Tibial nerve (tissue), 4 donors: ENCODE measurements at regions not wholly inside any gene's neighbourhood (a gene's known extent, or its start where the extent isn't known, plus 50 kb on each side); places are given as distances from the start of the nearest gene placed in this dataset.

Experiments used
- CTCF ChIP-seq, 5 experiments: fragments of 200-600 bp in 3 of 5; fragments of 450-650 bp in 2 of 5; sonication (generic) in 3 of 5; IDR thresholded peaks; one replicate each; pipeline ENCODE4 v1.5.1; 2016 to 2019; ENCODE audit warnings: antibody characterized with exemption in 5 of 5, mild to moderate bottlenecking in 3 of 5, moderate library complexity in 2 of 5
- EP300 ChIP-seq, 2 donors: sonication (generic); formaldehyde crosslinking; IDR thresholded peaks; one replicate each; pipeline ENCODE4 v1.6.1; 2017; ENCODE audit warnings: antibody characterized with exemption in 2 of 2, mild to moderate bottlenecking in 1 of 2
- POLR2A ChIP-seq, 2 donors: fragments of 450-650 bp; IDR thresholded peaks; one replicate each; pipeline ENCODE4 v1.6.1; 2017; ENCODE audit warnings: antibody characterized with exemption in 2 of 2, mild to moderate bottlenecking in 2 of 2, moderate library complexity in 2 of 2

DNA sequence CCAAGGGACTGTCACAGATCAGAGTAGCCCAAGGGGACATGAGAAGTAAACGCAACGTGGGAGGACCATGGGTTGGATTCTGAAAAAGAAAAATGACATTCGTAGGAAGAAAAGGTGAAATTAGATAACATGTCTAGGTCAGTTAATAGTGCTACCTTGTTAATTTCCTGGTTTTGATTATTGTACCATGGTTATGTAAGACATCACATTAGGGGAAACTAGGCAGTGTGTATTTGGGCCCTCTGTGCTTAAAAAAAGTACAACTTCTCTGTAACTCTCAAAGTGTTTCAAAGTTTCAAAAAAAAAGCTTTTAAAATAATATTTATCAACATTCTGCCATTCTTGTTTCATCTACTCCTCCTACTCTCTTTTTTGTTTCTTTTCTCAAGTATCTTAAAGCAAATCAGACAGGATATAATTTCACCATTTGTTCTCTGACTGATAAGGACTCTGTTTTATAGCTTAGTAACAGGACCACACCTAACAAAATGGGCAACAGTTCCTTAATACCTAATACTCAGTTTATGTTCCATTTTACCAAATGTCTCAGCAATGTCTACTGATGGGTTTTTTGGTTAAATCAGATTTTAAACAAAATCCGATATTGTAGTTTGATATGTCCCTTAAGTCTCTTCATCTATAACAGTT is 97.1 kb upstream of the PLCB4 start:
- TF ChIP-seq CTCF (IDR thresholded peaks at IDR 0.05) = no peak
- TF ChIP-seq POLR2A (IDR thresholded peaks at IDR 0.05) = no peak
- no peak for TF ChIP-seq EP300 (IDR thresholded peaks at IDR 0.05)
